GM18499 (cell line): ENCODE measurements at regions not wholly inside any gene's neighbourhood (a gene's known extent, or its start where the extent isn't known, plus 50 kb on each side); places are given as distances from the start of the nearest gene placed in this dataset.
A peak's percentile ranks its signal among the peaks of the same experiment; 100 is the strongest.

Experiments used
- ATAC-seq: cut with Tn5 transposase; IDR thresholded peaks from one replicate; pipeline ENCODE4 v1.9.1; 2021; ENCODE audit warnings: moderate number of reproducible peaks; ENCODE audit not compliant: insufficient read depth, unreplicated experiment

DNA sequence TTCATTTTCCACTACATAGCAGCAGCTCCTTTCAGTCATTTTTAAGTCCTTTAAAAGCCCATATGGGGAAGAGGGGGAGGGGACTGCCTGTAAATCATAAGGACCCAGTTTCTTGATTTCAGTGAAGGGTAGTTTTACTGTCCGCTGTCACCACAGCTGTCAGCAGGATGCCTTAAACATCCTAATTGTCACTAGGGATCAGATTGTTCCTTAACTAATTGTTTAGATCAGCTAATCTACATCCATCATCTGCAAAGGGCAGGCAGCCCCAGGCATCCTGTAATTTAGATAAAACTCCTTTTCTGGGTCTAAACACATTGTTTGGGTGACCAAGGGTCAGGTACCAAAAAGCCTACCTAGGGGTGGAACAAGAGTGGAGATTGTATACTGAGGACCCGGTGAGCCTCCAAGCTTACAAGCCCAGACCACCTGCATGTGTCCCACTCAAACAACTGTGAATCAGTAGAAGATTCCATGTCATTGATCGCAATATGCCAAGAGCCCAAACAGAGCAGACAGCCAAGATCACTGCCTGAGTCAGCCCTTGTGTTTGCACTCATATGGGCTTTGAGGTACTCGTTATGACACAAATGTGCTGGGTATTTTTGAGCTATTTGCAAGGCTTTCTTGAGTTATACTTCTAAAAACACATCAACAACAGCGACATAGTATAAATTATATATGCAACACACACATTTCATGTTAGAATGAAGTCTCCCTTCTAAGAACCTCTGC is 198.7 kb upstream of the CEP162 start:
- no peak for ATAC-seq

DNA sequence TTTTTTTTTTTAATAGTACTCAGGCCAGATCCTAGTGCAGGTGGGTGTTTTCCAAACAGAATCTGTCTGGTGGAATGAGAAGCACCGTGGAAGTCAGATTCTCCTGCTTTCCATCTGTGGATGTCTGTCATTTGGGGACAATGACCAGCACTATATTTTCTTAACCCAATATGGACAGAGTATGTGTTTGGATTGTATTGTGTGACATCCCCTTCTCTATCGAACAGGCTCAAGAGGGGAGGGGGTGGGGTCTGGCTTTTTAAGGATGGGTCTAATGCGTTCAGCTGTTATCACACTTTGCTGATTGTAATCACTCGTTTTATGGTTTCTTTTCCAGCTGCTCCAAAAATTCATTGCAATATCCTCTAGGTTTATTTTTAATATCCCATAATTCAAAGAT is 197.5 kb upstream of the CEP162 start:
- ATAC-seq = no peak

DNA sequence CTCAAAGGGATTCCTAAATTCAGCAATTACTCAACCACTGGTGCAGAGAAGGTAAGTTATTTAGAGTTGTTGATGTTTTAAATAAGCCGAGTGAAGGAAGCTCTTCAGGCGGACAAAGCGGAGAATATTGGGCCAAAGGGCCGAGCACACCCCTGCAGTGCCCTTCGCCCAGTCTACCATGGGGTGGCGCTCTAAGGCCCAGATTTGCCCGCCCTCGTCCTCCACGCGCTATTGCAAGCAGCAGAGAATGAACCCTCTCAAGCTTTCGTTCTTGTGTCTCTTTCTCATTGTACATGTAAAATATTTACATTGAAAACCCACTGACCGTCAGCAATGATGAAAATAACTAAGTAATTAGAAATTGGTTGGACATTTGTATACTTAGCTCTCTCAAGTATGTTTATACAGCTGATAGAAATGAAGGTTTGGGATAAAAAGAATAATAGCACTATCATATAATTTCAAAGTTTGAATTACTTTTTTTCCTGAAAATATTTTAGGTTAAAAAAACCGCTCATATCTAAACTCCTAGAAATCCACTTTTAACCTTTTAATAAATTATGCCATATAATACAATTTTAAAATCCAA is 195.0 kb upstream of the CEP162 start:
- ATAC-seq = peak; percentile 70

DNA sequence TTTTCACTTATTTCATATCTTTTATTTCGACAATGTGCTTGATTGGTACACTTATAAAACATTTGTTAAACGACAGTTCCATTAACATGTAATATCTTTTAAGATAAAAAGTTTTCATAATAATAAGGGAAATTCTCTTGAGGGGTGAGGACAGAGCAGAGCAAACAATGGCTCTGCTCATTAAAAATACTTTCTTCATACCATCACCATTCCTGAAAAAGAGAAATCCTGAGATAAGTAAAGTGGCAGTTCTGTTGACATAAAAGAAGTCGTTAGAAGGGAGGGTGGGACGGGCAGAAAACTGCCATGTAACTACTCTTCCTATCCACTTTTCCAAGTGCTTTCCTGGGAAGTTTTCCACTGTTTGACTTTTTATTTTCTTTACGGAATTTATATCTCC is 193.6 kb upstream of the CEP162 start:
- ATAC-seq = no peak

DNA sequence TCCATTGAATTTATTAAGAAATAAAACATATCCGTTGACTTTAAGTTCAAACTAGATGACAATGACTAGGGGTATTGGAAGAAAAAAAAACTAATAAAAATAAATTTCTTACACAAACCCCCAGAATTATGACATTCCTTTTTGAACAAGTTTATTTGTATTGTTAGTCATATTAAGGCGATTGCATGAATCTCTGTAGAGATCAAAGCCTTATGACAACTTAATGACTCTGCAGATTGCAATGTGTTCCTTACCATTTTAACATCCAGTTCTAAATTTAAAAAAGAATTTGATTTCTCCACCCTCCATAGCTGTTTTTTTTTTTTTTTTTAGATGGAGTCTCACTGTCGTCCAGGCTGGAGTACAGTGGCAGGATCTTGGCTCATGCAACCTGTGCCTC is 189.8 kb upstream of the CEP162 start:
- ATAC-seq = no peak

DNA sequence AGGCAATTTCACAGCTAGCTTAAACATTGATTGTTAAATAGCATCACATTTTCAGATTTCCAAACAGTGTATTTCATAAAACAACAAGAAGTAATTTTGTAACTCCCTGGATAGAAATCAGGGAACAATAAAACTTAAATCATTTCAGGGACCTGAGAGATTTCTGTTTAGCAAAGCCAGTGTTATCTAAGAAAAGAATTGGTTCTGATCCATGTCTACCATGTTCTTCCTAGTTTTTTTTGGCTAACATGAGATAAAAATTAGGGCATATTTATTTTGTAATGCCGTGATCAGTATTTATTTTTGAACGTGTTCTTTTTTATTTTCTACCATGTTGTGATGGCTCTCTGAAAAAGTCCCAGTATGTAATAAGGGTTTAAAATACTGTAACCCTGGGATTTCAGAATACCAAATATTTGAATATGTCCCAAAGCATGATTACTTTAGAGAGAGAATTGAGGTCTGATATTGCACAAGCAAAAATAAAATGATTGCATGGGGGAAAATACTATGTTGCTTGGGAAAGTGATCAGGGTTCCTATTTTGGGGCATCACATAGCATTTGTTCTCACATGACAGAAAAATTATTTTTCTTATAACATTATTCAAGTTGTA is 188.7 kb upstream of the CEP162 start:
- ATAC-seq = no peak

DNA sequence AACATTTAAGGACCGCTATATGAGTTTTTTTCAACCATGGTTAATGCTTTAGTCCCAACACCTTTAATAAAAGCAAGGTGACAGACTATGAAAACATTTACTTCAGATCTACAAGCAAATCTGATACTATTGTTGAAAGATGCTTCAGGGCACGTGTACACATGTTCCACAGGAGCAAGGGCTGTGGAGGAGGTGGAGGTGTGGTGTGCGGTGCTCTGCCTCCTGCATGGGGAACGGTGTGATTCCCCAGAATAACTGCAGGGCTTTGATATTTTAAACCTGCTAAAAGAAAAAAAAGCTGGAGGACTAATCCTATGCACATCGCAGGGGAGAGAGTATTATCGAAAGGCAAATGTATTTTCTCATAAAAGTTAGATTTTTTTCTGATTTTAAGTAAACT is 188.1 kb upstream of the CEP162 start:
- no peak for ATAC-seq

DNA sequence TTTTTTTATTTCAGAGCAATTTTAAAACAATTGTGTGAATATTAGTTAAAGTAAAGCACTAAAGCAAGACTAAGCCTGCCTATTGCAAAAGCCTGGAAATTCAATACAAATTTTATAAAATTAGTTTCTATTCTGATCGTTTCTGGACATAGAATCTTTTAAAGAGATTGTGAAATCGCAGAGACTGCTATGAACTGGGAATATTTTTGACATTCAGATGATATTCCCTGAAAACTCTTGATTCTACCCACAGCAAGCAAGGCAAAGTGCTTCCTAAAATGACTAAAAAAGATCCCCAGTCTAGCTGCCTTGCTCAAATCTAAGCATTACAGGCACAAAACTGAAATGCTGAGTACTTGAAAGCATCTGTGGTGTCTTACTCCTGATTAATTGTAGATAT is 187.6 kb upstream of the CEP162 start:
- no peak for ATAC-seq

DNA sequence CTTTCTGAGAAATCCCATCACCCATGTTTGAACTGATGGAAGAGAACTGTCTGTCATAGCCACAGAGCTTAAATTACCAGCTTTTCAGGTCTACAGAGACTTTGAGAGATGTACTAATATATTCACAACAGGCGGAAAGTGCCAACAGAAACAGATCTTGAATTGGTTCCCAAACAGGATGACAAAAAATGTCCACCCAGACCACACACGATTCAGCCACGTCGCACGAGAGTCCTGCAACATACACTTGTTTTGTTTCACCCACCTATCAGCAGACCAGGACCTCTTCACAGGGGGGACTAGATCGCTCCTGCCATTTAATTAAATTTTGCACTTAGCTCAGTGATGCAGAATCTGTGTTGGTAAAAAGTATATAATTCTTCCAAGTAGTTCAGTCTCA is 187.1 kb upstream of the CEP162 start:
- ATAC-seq = no peak

DNA sequence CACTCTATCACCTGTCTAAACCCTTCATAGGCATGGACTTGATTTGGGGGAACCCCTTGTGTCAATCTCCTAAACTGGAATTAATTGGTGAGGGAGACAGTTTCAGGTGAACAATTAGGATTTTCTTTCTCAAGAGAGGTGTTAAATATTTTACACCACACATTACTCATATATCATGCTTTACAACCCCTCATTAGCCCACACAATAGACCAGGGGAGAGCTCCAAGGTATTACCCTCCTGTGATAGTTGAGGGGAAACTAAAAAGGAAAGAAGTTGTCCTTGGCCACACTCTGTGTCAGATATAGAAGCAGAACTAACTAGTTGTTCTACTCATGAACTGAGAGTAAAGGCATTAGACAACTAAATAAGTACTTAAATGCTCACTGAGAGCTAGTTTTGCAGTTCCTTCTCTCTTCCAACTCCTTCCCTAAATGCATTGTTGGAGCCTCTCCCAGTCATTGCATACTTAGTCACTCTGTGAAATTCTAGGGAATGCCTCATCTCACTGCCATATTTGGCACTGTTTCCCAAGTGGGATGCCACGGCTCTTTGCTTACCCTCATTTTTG is 183.7 kb upstream of the CEP162 start:
- no peak for ATAC-seq

DNA sequence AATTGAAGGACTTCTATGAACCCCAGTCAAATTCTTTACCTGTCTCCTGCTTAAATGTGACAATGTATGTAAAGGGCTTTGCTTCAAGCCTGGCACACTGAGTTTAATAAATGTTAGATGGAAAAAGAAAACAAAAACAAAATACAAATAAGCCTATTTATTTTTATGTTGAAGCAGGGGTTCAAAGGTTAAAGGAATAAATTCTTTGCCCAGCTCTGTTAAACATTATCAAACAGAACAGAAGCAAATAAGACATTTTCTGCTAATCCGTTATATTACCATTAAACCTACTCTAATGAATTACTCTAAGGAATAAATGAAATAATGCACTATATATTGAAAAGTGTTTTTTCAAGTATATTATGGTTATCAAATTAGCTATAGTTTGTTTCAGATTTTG is 182.5 kb upstream of the CEP162 start:
- ATAC-seq = no peak

DNA sequence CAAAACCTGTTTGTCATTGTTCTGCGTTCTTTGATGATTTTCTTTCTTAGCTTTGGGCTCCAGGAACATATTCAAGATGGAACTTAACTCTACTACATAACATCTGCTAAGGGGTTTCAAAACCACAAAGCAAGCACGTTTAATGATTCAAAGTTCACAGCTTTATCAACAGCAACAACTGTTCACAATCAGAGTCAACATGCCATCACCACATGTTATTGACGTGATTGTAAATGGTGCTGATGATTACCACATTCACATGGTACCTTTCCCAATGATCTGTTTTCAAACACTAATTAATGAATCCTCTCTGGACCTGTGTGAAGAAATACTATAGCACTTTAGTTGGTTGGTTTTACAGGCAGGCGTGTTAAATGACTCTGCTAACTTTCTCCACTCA is 180.6 kb upstream of the CEP162 start:
- ATAC-seq = no peak

DNA sequence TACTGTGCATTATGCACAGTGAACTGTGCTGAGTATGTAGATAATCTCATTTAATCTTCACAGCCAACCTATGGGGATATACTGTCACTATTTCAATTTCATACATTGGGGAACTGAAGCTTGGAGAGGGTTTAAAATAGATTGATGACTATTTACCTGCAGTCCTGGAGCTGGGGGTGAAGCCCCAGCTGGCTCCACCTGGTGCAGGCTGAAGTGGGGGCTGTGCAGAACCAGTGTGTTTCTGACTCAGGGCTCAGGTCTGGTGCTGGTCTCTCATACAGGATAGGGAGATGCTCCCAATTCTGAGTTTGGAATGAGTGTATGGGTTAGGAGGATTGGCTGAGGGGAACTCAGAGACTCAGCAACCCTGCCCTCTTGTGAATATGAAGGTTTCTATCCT is 176.1 kb upstream of the CEP162 start:
- ATAC-seq = no peak

DNA sequence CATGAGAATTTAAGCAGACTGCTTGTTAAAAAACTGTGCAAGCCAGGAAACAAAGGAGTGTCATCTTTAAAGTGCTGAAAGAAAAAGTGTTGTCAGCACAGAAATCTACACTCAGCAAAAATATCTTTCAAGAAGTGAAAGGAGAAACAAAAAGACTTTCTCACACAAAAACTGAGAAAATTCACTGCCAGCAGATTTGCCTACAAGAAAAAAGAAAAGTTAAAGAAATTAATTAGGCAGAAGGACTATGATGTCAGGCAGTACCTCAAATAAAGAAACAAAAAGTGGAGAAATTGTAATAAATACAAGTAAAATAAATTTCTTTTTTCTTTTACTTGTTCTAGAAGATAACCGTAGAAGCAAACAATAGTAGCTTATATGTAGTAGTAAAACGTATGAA is 171.6 kb upstream of the CEP162 start:
- no peak for ATAC-seq

DNA sequence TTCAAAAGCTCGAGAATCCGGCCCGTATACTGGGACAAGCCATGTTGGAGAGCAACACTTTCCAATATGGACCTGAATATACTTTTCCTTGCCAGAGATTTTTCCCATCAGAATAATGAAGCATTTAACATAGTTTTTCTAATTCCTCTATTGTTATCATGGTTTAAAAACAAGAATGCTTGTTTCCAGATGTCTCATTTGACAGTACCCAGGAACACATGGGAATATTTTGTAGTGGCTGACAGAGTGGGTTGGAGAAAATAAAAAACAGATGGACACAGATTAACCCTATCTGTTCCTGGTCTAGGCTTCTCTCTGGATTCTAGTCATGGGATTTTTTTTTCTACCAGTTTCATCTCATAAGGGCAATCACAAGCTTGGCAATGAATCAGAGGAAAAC is 164.8 kb upstream of the CEP162 start:
- no peak for ATAC-seq

DNA sequence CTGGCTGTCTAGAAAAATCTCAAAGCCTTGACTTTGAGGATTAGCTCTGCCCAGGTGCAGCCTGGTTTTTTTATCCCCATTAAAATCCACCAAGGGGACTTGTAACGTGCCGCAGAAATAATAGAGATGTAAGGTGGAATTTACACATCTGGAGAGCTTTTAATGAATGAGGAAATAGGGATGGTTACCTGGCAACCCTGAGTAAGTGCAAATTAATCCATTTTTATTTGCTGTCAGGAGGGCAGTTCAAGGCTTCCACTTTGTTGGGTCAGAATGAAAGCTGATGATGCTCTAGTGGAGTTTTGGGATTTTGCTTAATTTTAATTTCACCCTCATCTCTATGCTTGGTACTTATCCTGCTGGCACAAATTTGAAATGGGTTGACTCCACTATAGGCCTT is 163.4 kb upstream of the CEP162 start:
- no peak for ATAC-seq

DNA sequence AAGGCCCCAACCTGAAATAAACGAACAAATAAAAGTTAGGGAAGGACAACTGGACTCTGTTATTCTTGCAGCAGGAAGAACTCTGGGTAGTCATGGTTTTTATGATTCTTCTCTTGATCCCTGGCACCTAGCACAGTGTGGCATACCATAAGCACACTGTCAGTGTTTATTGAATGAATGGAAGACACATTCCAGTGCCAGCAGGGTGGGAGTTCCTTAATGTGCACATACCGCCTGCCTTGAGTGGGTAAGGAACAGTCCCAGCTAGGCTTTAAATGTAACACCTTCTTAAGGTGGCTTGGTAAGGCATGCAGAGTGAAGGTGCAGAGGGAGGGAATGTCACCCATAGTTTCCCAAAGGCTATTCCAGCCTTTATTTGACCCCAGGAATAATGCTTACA is 162.9 kb upstream of the CEP162 start:
- ATAC-seq = no peak

DNA sequence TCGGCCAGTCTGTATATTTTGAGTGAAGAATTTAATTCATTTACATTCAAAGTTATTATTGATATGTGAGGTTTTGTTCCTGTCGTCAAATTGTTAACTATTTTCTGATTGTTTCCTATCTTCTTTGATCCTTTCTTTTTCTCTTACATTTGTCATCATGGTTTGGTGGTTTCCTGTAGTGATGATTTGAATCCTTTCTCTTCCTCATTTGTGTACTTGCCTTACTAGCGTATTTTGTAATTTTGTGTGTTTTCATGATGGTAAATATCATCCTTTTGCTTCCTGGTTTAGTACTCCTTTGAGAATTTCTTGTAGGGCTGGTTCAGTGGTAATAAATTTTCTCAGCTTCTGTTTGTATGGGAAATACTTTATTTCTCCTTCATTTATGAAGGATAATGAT is 151.7 kb upstream of the CEP162 start:
- no peak for ATAC-seq

DNA sequence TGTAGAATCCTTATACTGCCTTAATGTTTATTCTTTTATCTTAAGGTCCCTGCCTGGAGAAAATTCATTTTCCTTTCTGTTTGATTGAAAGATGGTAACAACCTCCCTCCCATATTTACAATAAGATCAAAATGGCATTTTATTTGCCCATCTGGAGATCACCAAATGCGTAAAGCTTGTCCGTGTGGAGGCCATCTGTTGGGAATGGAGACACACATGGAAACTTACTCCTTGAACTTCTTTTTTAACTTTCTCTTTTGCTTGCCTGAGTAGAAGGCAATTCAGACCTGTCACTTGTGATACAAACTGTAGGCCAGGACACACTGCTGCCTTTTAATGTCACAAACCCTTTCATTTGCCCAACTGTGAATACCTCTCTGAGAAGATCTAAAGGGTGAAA is 144.8 kb upstream of the CEP162 start:
- no peak for ATAC-seq

DNA sequence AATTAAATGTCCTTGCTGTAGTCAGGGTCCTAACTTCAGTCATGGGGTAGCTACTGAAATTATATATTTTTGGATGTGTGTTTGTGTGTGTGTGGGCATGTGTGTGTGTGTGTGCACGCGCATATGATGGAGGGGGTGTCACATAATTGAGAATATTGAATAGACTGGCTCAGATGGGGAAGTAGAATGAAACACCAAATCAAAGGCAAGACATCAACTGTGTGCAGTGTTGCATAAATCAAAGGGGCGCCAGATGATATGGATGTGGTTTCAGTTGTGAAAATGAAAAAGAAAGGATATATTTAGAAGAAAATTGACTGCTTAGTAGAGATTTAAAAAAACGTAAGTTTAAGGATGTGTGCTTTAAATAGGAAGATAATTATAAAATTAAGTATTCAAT is 144.2 kb upstream of the CEP162 start:
- no peak for ATAC-seq

DNA sequence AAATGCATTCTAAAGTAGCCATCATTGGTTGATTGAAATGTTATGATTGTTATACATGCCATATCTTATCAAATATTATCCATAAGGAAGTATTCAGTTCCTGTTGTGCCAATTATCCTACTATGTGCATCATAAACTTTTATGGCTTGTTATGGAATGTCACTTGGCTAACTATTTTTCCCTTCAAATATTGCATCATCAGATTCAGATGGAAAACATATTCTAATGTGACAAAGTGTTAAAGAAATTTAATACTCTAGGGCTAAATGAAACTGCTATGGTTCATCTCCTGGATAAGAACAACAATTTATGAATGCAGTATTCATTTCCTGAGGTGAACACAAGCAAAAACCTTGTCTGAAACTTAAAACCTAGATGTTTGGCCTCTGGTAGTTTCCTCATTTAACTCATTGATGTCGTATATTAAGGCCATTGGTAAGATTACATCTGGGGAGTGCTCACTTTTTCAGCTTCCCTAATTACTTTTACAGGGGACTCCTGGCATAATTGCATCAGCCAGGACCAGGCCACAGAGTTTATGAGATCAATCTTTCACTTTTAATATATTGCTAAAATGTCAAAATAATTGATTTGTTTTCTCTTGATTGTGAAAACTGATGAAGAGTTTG is 134.9 kb upstream of the CEP162 start:
- no peak for ATAC-seq
